GM10266 (cell line): ENCODE measurements at regions not wholly inside any gene's neighbourhood (a gene's known extent, or its start where the extent isn't known, plus 50 kb on each side); places are given as distances from the start of the nearest gene placed in this dataset.

Experiments
- DNase-seq: peaks from one replicate; pipeline ENCODE4 v3.0.0; 2012; ENCODE audit errors: extremely low spot score
- CTCF ChIP-seq: IDR thresholded peaks from 2 replicates; pipeline ENCODE4 v1.5.1; 2012; ENCODE audit warnings: mild to moderate bottlenecking, low read depth; ENCODE audit not compliant: control insufficient read depth, insufficient read depth; ENCODE audit errors: missing control alignments

- no peak for DNase-seq
- TF ChIP-seq CTCF: no peak
Measured at GRCh38 chr2:8490166-8490721, 191.6 kb upstream of the ID2 start.

DNA sequence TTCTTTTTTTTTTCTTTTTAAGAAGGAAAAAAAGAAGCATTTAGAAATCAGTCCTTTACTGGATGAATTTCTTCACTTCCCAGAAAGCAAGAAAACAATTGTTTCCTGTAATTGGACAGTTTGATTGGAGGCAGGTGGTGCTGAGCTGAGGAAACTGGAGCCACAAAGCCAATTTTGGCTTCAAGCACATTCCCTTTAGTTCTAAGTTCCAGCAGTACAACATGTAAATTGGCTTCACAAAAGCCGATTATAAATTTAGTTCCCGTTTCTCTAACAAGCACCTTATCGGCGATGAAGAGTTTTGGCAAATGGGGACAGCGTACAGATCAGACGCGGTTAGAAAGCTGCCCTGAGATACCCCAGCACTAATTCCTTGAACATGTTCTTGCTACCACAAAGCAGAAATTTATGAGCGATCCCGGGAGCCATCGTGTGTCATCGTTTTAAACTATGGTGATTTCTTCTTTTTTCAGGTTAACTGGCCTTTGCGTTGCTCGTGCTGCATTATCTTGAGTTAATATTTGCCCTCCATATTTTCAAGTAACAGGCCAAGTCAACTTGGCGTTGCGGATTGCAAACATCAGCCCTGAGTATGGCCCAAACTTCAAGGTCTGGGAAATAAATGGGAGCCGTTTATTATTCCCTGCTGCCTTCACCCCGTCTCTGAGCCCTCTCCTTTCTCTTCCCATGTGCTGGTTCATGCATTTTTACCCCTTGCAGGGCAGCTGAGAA, 190.4 kb upstream of the ID2 start:
- TF ChIP-seq CTCF: no peak
- no peak for DNase-seq

DNA sequence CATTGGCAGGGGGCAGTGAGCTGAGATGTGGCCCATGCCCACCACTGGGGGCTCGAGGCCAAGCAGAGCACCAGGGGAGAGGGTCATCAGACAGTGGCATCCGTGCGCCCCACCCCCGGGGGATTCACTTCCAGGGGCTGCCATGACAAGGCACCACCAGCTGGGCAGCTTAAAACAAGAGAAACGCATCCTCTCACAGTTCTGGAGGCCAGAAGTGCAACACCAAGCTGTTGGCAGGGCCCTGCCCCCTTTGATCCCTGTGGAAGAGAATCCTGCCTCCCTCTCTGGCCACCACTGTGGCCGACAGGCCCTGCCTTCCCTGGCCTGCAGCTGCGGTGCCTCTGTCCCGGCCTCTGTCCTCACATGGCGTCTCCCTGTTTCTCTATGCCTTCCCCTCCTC, 187.7 kb upstream of the ID2 start:
- DNase-seq: no peak
- no peak for TF ChIP-seq CTCF

GRCh38 chr2:8494589-8494988, 187.3 kb upstream of the ID2 start:
- no peak for DNase-seq
- no peak for TF ChIP-seq CTCF

- no peak for TF ChIP-seq CTCF
- no peak for DNase-seq
Measured at GRCh38 chr2:8495189-8495989, 186.5 kb upstream of the ID2 start.

DNA sequence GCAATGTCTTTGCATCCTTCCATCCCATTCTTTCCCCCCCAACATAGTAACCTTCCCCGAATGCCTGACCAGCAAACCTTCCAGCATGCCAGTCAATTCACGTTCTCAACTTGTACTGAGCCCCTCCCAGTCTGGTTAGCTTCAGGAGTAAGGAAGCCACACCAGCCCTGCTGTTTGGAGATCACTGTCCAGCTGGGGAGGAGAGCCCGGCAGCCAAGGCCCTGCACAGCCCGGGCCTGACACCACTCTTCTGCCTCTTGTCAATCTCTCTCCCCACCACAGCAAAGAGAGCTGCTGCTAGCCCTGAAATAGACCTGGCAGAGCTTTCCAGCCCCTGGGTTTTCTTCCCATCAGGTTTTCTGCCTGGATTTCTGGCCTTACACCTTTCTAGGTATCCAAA, 185.8 kb upstream of the ID2 start:
- no peak for TF ChIP-seq CTCF
- no peak for DNase-seq

DNA sequence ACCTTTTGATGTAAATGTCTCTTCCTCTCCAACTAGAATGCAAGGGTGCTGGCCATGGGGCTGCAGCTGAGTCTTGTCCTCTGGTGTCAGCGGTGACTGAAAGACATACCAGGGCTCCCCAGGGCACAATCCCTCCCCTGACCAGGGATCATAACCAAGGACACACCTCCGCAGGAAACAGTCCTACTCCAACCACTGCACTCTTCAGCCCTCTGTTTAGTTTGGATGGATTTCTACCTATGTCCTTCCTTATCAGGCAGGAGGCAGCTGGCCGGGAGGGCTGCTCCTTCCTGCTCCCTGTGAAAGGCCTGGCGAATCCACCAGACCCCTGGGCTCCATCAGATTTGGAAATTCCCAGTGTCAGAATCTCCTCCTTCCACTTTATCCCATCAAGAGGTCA, 185.2 kb upstream of the ID2 start:
- TF ChIP-seq CTCF: no peak
- DNase-seq: no peak
